Sigmoid colon (tissue), 6 donors: ENCODE measurements at regions not wholly inside any gene's neighbourhood (a gene's known extent, or its start where the extent isn't known, plus 50 kb on each side); places are given as distances from the start of the nearest gene placed in this dataset.

Source experiments
- DNase-seq: peaks from one replicate; pipeline ENCODE4 v3.0.0-alpha.2; 2019
- H3K27ac ChIP-seq, 4 donors: fragments of 200-600 bp; sonication (generic); one replicate each; pipeline ENCODE4 v1.5.1; 2016 to 2019; ENCODE audit warnings: mild to moderate bottlenecking in 1 of 4
- H3K27me3 ChIP-seq, 3 donors: fragments of 200-600 bp; sonication (generic); one replicate each; pipeline ENCODE4 v1.5.1; 2019; ENCODE audit warnings: mild to moderate bottlenecking in 1 of 3
- H3K36me3 ChIP-seq, 4 donors: fragments of 200-600 bp; sonication (generic); one replicate each; pipeline ENCODE4 v1.5.1; 2016 to 2019
- H3K4me1 ChIP-seq, 4 donors: fragments of 200-600 bp; sonication (generic); one replicate each; pipeline ENCODE4 v1.5.1; 2017 to 2019
- H3K4me3 ChIP-seq, 4 donors: fragments of 200-600 bp; sonication (generic); one replicate each; pipeline ENCODE4 v1.5.1; 2017 to 2019; ENCODE audit warnings: mild to moderate bottlenecking in 2 of 4, moderate library complexity in 1 of 4
- H3K9me3 ChIP-seq, 4 donors: fragments of 200-600 bp in 3 of 4; sonication (generic) in 3 of 4; one replicate each; pipeline versions ENCODE4 v1.5.1 to v1.6.1; 2013 to 2019
- EP300 ChIP-seq, 4 donors: sonication (generic); formaldehyde crosslinking; IDR thresholded peaks; one replicate each; pipeline ENCODE4 v1.6.1; 2017; ENCODE audit warnings: antibody characterized with exemption in 4 of 4
- POLR2A ChIP-seq, 2 donors: fragments of 450-650 bp; IDR thresholded peaks; one replicate each; pipeline ENCODE4 v1.6.1; 2016; ENCODE audit warnings: antibody characterized with exemption in 2 of 2, mild to moderate bottlenecking in 2 of 2, moderate library complexity in 2 of 2
- POLR2AphosphoS5 ChIP-seq, 4 donors: sonication (generic); formaldehyde crosslinking; IDR thresholded peaks; one replicate each; pipeline ENCODE4 v1.6.1; 2017; ENCODE audit warnings: antibody characterized with exemption in 4 of 4
- WGBS, 2 donors: extraction: QIAGEN DNeasy Blood & Tissue Kit; methylation state at CpG; one replicate each; pipeline ENCODE4 v1.1.7; 2013; 5-methylcytosine and 5-hydroxymethylcytosine counted together
- intact Hi-C: fragments of 100-400 bp; cut with DNase I; formaldehyde crosslinking; loops from one replicate; pipeline ENCODE4 v1.15.1; 2023
- TF ChIP-seq, protein P1 (sequence below), 4 experiments: fragments of 450-650 bp in 3 of 4; fragments of 200-600 bp in 1 of 4; IDR thresholded peaks; one replicate each; pipeline ENCODE4 v1.5.1; 2016 to 2019; ENCODE audit warnings: antibody characterized with exemption in 4 of 4, mild to moderate bottlenecking in 3 of 4, moderate library complexity in 2 of 4
- donor health status: healthy with polysubstance abuse.
- donor health status: healthy.

DNA sequence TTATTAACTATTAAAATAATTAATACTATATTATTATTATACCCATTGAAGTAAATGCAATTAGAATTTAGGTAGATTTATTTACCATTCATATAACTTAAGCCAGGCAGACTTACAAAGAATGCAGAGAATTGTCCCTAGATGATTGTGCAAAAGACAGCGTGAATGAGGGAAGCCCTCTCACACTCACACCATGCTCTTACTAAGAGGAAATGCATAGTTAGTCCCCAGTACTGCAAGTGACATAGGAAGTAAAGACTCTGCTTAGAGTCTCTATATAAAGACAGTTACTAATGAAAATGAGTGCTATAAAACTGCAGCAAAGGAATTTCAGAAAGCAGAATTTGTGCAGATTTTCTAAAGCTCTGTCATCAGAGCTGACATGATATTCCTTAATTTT is 270.4 kb downstream of the ZBBX start:
- TF ChIP-seq EP300 (IDR thresholded peaks at IDR 0.05) (no peak), POLR2AphosphoS5 (IDR thresholded peaks at IDR 0.05) (no peak), POLR2A (IDR thresholded peaks at IDR 0.05) (no peak)
- TF ChIP-seq, protein P1, sequence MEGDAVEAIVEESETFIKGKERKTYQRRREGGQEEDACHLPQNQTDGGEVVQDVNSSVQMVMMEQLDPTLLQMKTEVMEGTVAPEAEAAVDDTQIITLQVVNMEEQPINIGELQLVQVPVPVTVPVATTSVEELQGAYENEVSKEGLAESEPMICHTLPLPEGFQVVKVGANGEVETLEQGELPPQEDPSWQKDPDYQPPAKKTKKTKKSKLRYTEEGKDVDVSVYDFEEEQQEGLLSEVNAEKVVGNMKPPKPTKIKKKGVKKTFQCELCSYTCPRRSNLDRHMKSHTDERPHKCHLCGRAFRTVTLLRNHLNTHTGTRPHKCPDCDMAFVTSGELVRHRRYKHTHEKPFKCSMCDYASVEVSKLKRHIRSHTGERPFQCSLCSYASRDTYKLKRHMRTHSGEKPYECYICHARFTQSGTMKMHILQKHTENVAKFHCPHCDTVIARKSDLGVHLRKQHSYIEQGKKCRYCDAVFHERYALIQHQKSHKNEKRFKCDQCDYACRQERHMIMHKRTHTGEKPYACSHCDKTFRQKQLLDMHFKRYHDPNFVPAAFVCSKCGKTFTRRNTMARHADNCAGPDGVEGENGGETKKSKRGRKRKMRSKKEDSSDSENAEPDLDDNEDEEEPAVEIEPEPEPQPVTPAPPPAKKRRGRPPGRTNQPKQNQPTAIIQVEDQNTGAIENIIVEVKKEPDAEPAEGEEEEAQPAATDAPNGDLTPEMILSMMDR (IDR thresholded peaks at IDR 0.05), result no peak
- Histone ChIP-seq H3K27me3 (no peaks in the 10 kb centered on the region), H3K4me3 (no peak overlapping the region), H3K27ac (no peak overlapping the region), H3K9me3 (no peaks in the 10 kb centered on the region), H3K36me3 (no peaks in the 10 kb centered on the region), H3K4me1 (no peaks in the 10 kb centered on the region)
- WGBS, 2 donors, result 81 to 87% methylated on average over 1 of the region's 1 CpG
- intact Hi-C loops, result no loop called here
- DNase-seq, result no peak

DNA sequence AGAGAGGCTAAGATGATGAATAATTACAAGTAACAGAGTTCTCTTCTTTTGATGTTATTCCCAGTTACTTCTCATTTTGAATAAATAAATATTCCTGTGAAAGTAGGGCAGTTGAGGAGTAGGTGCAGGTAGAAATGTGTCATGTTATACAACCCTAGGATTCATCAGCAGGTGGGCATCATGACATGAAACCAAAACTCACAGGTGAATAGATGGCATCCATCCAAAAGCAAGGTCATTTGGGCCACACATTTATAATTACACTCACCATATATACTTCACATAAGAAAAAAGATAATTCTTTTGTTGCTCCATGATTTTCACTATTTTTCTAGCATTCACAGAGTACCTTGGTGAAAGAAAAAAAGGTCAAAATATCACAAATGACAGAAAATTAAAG is 273.6 kb downstream of the ZBBX start:
- Histone ChIP-seq H3K4me1 (no peaks in the 10 kb centered on the region), H3K9me3 (no peaks in the 10 kb centered on the region), H3K36me3 (no peaks in the 10 kb centered on the region), H3K27me3 (no peaks in the 10 kb centered on the region), H3K27ac (no peak overlapping the region), H3K4me3 (no peak overlapping the region)
- TF ChIP-seq EP300 (IDR thresholded peaks at IDR 0.05), result no peak
- TF ChIP-seq POLR2AphosphoS5 (IDR thresholded peaks at IDR 0.05), result no peak
- TF ChIP-seq, protein P1 (IDR thresholded peaks at IDR 0.05), result no peak
- no peak for TF ChIP-seq POLR2A (IDR thresholded peaks at IDR 0.05)
- intact Hi-C loops, result no loop called here
- DNase-seq, result no peak

DNA sequence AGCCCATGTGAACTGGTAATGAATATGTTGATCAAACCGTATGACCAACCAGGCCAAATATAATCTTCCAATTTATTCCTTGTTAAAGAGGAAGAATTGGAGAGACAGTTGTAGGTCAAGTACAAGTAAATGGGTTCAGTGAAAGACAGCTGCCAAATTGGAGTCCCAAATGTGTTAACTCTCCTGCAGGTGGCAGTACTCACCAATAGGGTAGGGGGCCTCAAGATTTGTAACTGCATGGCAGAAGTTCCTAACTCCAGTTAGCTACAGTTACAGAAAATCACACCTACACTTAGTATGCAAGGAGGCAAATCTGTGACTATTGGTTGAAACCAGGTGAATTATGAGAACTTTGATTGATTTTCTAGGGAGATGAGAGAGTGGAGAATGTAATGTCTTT is 278.0 kb downstream of the ZBBX start:
- H3K4me1 ChIP-seq, result no peaks in the 10 kb centered on the region
- H3K9me3 ChIP-seq, result no peaks in the 10 kb centered on the region
- H3K36me3 ChIP-seq, result no peaks in the 10 kb centered on the region
- intact Hi-C loops, result no loop called here
- no peak for DNase-seq
- no peak overlapping the region for H3K4me3 ChIP-seq
- WGBS, 2 donors, result 65 to 67% methylated on average over 1 of the region's 1 CpG
- no peaks in the 10 kb centered on the region for H3K27me3 ChIP-seq
- TF ChIP-seq POLR2AphosphoS5 (IDR thresholded peaks at IDR 0.05) (no peak), EP300 (IDR thresholded peaks at IDR 0.05) (no peak), POLR2A (IDR thresholded peaks at IDR 0.05) (no peak)
- TF ChIP-seq, protein P1 (IDR thresholded peaks at IDR 0.05), result no peak
- no peak overlapping the region for H3K27ac ChIP-seq

DNA sequence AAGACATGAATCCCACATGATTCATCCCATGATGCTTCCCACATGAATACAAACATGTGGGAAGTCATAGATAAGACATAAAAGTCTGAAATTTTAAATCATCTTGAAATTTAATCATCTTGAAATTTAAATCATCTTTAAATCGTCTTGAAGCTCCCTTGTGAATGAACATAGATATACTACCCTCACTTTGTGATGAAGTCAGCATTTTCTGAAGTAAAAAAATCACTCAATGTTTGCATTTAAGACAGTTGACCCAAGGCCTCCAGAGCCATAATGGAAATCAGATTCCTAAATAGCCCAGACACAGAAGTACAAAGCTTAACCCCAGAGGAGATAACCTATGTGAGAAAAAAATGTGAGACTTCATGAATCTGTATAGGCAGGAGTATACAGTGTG is 279.4 kb downstream of the ZBBX start:
- intact Hi-C loops, result no loop called here
- Histone ChIP-seq H3K36me3 (no peaks in the 10 kb centered on the region), H3K9me3 (no peaks in the 10 kb centered on the region), H3K27me3 (no peaks in the 10 kb centered on the region), H3K4me1 (no peaks in the 10 kb centered on the region), H3K4me3 (no peak overlapping the region), H3K27ac (no peak overlapping the region)
- no peak for DNase-seq
- WGBS, 2 donors, result 78 to 86% methylated on average over 1 of the region's 1 CpG
- TF ChIP-seq POLR2A (IDR thresholded peaks at IDR 0.05) (no peak), EP300 (IDR thresholded peaks at IDR 0.05) (no peak), POLR2AphosphoS5 (IDR thresholded peaks at IDR 0.05) (no peak)
- TF ChIP-seq, protein P1 (IDR thresholded peaks at IDR 0.05), result no peak

DNA sequence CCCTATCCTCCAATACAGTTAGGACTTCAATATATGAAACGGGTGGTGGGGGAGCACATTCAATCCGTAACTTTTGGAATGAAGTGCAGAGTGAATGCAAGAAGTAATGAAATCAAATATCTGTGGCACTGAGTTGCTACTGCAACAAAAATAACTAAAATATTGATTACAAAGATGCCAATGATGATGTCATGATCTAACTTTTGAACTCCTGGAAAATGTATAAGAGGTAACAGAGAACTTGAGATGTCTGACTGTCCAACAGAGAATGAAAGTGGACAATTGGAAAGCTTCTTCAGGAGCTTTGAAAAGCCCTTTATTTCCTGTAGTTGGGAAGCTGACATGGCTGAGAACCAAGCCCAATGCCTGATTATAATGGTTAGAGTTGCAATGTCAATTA is 279.9 kb downstream of the ZBBX start:
- intact Hi-C loops, result no loop called here
- WGBS, 2 donors, result 87 to 88% methylated on average over 2 of the region's 2 CpGs
- no peaks in the 10 kb centered on the region for H3K4me1 ChIP-seq

More for the DNA sequence above, 279.9 kb downstream of the ZBBX start:
- TF ChIP-seq, protein P1 (IDR thresholded peaks at IDR 0.05), result no peak
- TF ChIP-seq POLR2AphosphoS5 (IDR thresholded peaks at IDR 0.05) (no peak), POLR2A (IDR thresholded peaks at IDR 0.05) (no peak), EP300 (IDR thresholded peaks at IDR 0.05) (no peak)
- Histone ChIP-seq H3K9me3 (no peaks in the 10 kb centered on the region), H3K27me3 (no peaks in the 10 kb centered on the region), H3K4me3 (no peak overlapping the region), H3K27ac (no peak overlapping the region), H3K36me3 (no peaks in the 10 kb centered on the region)
- no peak for DNase-seq
